RWPE2 (cell line): ENCODE measurements at regions not wholly inside any gene's neighbourhood (a gene's known extent, or its start where the extent isn't known, plus 50 kb on each side); places are given as distances from the start of the nearest gene placed in this dataset.
"Not testable (repeated sequence)": the region's sequence is repeated elsewhere in the genome, so short reads cannot be mapped to it uniquely, and the experiment has no call there.

Source experiments
- ATAC-seq: fragments of 200-7000 bp; cut with Tn5 transposase; 3 replicates; pipeline ENCODE4 v1.9.1; 2021; ENCODE audit warnings: low read depth
- DNase-seq: peaks from one replicate; pipeline ENCODE4 v3.0.0-alpha.2; 2020; ENCODE audit warnings: low spot score
- H3K27ac ChIP-seq: fragments of 450-650 bp; 2 replicates; pipeline ENCODE4 v1.5.1; 2017; ENCODE audit warnings: mild to moderate bottlenecking; ENCODE audit not compliant: poor library complexity, severe bottlenecking
- H3K27me3 ChIP-seq: fragments of 250-450 bp; sonication (Bioruptor Pico); 2 replicates; pipeline ENCODE4 v1.5.1; 2021; ENCODE audit warnings: mild to moderate bottlenecking, moderate library complexity; ENCODE audit not compliant: insufficient read depth, poor library complexity, severe bottlenecking
- H3K36me3 ChIP-seq: fragments of 250-450 bp; sonication (Bioruptor Pico); 2 replicates; pipeline ENCODE4 v1.5.1; 2020; ENCODE audit warnings: low read depth, mild to moderate bottlenecking, moderate library complexity
- H3K4me1 ChIP-seq: fragments of 250-450 bp; sonication (Bioruptor Pico); 2 replicates; pipeline ENCODE4 v1.5.1; 2021; ENCODE audit warnings: mild to moderate bottlenecking, moderate library complexity; ENCODE audit not compliant: insufficient read depth, poor library complexity, severe bottlenecking
- H3K4me3 ChIP-seq: fragments of 250-450 bp; sonication (Bioruptor Pico); 2 replicates; pipeline ENCODE4 v1.5.1; 2021; ENCODE audit warnings: mild to moderate bottlenecking, moderate library complexity; ENCODE audit not compliant: severe bottlenecking
- H3K9me3 ChIP-seq: fragments of 250-450 bp; sonication (Bioruptor Pico); 2 replicates; pipeline ENCODE4 v1.5.1; 2021; ENCODE audit warnings: mild to moderate bottlenecking, moderate library complexity; ENCODE audit not compliant: severe bottlenecking
- CTCF ChIP-seq: fragments of 450-650 bp; IDR thresholded peaks from one replicate; pipeline ENCODE4 v1.5.1; 2017; ENCODE audit warnings: mild to moderate bottlenecking, moderate library complexity; ENCODE audit not compliant: poor library complexity, severe bottlenecking

GRCh38 chr1:182317611-182318161 is 73.9 kb downstream of the GLUL start:
- no peak for DNase-seq

GRCh38 chr1:182316454-182316853 is 75.1 kb downstream of the GLUL start:
- H3K9me3 ChIP-seq, DNase-seq, H3K27ac ChIP-seq, ATAC-seq, H3K4me3 ChIP-seq, H3K27me3 ChIP-seq, H3K4me1 ChIP-seq, H3K36me3 ChIP-seq: not testable (repeated sequence)

More at GRCh38 chr1:182317611-182318161, 73.9 kb downstream of the GLUL start:
- Histone ChIP-seq H3K4me1 (no peaks in the 10 kb centered on the region), H3K36me3 (no peaks in the 10 kb centered on the region), H3K9me3 (no peaks in the 10 kb centered on the region), H3K27me3 (no peaks in the 10 kb centered on the region), H3K4me3 (no peak overlapping the region), H3K27ac (no peak overlapping the region)
- no peak for TF ChIP-seq CTCF
- no peak for ATAC-seq

DNA sequence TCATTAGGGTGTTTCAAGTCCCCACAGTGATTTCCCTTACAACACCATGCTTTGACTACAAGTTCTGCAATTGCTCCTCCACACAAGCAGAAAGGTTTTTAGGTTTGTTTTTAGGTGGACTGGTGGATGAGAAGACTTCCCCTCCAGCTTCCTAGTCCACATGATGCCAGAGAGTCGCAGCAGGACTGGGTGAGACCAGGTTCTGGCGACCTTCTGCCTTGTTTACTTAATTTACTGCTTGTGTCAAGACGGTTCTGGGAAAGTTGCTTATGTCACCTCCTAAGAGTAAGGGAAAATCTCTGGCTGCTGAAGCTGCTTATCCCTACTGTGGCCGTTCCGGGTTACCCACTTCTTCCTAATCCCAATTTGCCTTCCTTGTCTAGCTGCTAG is 76.4 kb downstream of the GLUL start:
- no peaks in the 10 kb centered on the region for H3K27me3 ChIP-seq
- no peaks in the 10 kb centered on the region for H3K4me1 ChIP-seq
- no peak overlapping the region for H3K27ac ChIP-seq
- H3K36me3 ChIP-seq = no peaks in the 10 kb centered on the region
- ATAC-seq (no peak), DNase-seq (no peak)
- H3K4me3 ChIP-seq = no peak overlapping the region
- H3K9me3 ChIP-seq = no peaks in the 10 kb centered on the region
- TF ChIP-seq CTCF = no peak

DNA sequence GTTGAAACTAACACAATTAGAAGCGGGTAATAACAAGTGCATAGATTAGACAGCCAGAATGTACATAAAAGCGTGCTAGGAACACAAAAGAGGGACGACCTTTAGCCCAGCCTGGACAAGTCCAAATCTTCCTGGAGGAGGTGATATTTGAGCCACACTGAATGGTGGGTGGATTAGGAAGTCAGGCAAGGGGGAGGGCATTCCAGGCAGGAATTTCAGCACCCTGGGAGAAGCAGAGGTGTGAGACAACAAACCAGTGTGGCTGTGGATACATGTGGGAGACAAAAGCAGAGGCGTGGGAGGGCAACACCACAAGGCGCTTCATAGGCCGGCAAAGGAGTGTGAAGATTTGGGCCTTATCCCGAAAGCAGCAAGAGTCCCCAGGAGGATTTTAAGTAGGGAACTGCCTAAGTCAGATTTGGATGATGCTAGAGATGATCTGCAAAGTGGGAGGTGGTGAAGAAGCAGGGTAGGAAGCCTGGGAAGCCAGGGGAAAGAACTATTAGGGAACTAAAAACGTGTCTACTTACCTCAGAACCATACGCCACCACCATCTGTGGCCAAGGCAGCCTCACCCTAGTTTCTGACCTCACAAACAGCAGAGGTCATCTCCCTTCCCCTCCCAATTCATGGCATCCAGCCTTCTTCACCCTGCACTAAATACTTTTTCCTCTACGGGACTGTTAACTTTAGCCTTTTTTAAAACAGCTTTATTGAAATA is 81.8 kb downstream of the GLUL start:
- DNase-seq (no peak), ATAC-seq (no peak)
- Histone ChIP-seq H3K4me3 (no peak overlapping the region), H3K9me3 (no peaks in the 10 kb centered on the region), H3K36me3 (no peaks in the 10 kb centered on the region), H3K27ac (no peak overlapping the region), H3K27me3 (no peaks in the 10 kb centered on the region), H3K4me1 (no peaks in the 10 kb centered on the region)
- no peak for TF ChIP-seq CTCF

DNA sequence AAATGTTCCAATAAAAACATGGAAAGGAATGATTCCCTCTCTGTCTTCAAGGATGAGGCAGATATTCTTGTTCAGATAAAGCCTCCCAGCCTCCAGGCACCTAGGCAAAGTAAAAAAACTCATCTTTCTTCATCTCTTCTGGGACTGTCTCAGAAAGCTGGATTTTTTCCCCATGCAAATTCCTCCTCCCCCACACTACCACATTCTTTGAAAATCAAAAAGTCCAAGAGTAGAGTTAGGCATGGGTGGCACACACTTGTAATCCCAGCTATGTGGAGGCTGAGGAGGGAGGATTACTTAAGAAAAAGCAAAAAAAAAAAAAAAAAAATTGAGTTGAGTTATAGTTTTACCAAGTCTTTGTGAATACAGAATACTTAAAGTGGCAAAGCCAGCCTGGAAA is 82.8 kb downstream of the GLUL start:
- DNase-seq (no peak), ATAC-seq (no peak)
- Histone ChIP-seq H3K9me3 (no peaks in the 10 kb centered on the region), H3K4me3 (no peak overlapping the region), H3K4me1 (no peaks in the 10 kb centered on the region), H3K27me3 (no peaks in the 10 kb centered on the region), H3K27ac (no peak overlapping the region), H3K36me3 (no peaks in the 10 kb centered on the region)
- no peak for TF ChIP-seq CTCF

- not testable (repeated sequence) for H3K36me3 ChIP-seq, H3K27ac ChIP-seq, H3K9me3 ChIP-seq, ATAC-seq, DNase-seq, H3K4me1 ChIP-seq, H3K27me3 ChIP-seq, H3K4me3 ChIP-seq
Measured at GRCh38 chr1:182307486-182307885, 84.1 kb downstream of the GLUL start.
